Body of pancreas (tissue), 4 donors: ENCODE measurements at regions not wholly inside any gene's neighbourhood (a gene's known extent, or its start where the extent isn't known, plus 50 kb on each side); places are given as distances from the start of the nearest gene placed in this dataset.

Experiments used
- ATAC-seq: fragments of 150-250 bp; one replicate; pipeline ENCODE4 v1.9.1; 2016
- DNase-seq, 4 donors: peaks; one replicate each; pipeline ENCODE4 v3.0.0-alpha.2; 2019
- H3K27ac ChIP-seq, 4 donors: fragments of 200-600 bp; sonication (generic); 1 replicate in 3 of 4; 2 replicates in 1 of 4; pipeline versions ENCODE4 v1.5.1 to v1.6.1; 2016 to 2019; ENCODE audit warnings: mild to moderate bottlenecking in 1 of 4, mixed read lengths in 1 of 4, moderate library complexity in 1 of 4
- H3K27me3 ChIP-seq, 2 donors: fragments of 200-600 bp; sonication (generic); one replicate each; pipeline ENCODE4 v1.6.0; 2016; ENCODE audit warnings: mild to moderate bottlenecking in 1 of 2
- H3K36me3 ChIP-seq, 2 donors: fragments of 200-600 bp; sonication (generic); replicated peaks in 1 of 2; 2 replicates each; pipeline ENCODE4 v1.5.1; 2016; ENCODE audit warnings: low read depth in 2 of 2; ENCODE audit not compliant: insufficient read depth in 1 of 2
- H3K4me1 ChIP-seq: fragments of 200-600 bp; sonication (generic); one replicate; pipeline ENCODE4 v1.6.0; 2016
- H3K4me3 ChIP-seq, 2 donors: fragments of 200-600 bp; sonication (generic); 1 replicate in 1 of 2; 2 replicates in 1 of 2; pipeline ENCODE4 v1.5.1; 2016 to 2019
- H3K9me3 ChIP-seq, 3 donors: fragments of 200-600 bp; sonication (generic); 1 replicate in 2 of 3; 2 replicates in 1 of 3; pipeline ENCODE4 v1.5.1; 2016
- CTCF ChIP-seq, 7 experiments: fragments of 450-650 bp in 4 of 7; fragments of 200-600 bp in 3 of 7; sonication (generic) in 3 of 7; IDR thresholded peaks; one replicate each; pipeline ENCODE4 v1.5.1; 2016 to 2019; ENCODE audit warnings: antibody characterized with exemption in 7 of 7
- POLR2A ChIP-seq, 3 donors: fragments of 450-650 bp; IDR thresholded peaks; one replicate each; pipeline ENCODE4 v1.6.1; 2016; ENCODE audit warnings: antibody characterized with exemption in 3 of 3, mild to moderate bottlenecking in 2 of 3
- WGBS, 2 donors: methylation state at CpG; one replicate each; pipeline ENCODE4 v1.1.5; 2017; 5-methylcytosine and 5-hydroxymethylcytosine counted together
- intact Hi-C: fragments of 100-400 bp; cut with DNase I; formaldehyde crosslinking; loops from one replicate; pipeline ENCODE4 v1.15.1; 2023

GRCh38 chr15:70154718-70155347 is 57.1 kb upstream of the TLE3 start:
- no peaks in the 10 kb centered on the region for H3K36me3 ChIP-seq
- DNase-seq (peak in 1 of 4 donors; percentile 24), ATAC-seq (no peak)
- H3K27me3 ChIP-seq, result no peaks in the 10 kb centered on the region
- peaks cover 27% of the 10 kb centered on the region for H3K4me1 ChIP-seq
- TF ChIP-seq CTCF (IDR thresholded peaks at IDR 0.05), result no peak
- no peak for TF ChIP-seq POLR2A (IDR thresholded peaks at IDR 0.05)
- 78 to 80% methylated on average over 12 of the region's 12 CpGs for WGBS, 2 donors
- H3K4me3 ChIP-seq, result no peak overlapping the region
- intact Hi-C loops, result no loop called here
- no peaks in the 10 kb centered on the region for H3K9me3 ChIP-seq
- H3K27ac ChIP-seq, result no peak overlapping the region

- Histone ChIP-seq H3K9me3 (no peaks in the 10 kb centered on the region), H3K4me1 (peaks cover 22% of the 10 kb centered on the region), H3K27me3 (no peaks in the 10 kb centered on the region), H3K36me3 (no peaks in the 10 kb centered on the region), H3K4me3 (no peak overlapping the region), H3K27ac (no peak overlapping the region)
- no peak for ATAC-seq
- WGBS, 2 donors, result 74 to 79% methylated on average over 26 to 27 of the region's 27 CpGs
- intact Hi-C loops, result no loop called here
- TF ChIP-seq POLR2A (IDR thresholded peaks at IDR 0.05) (no peak), CTCF (IDR thresholded peaks at IDR 0.05) (no peak)
- DNase-seq, result peak in 2 of 4 donors; percentile 24 to 51
These were observed 56.4 kb upstream of the TLE3 start for GRCh38 chr15:70153921-70154717.

GRCh38 chr15:70152070-70152480 is 54.4 kb upstream of the TLE3 start:
- Histone ChIP-seq H3K9me3 (no peaks in the 10 kb centered on the region), H3K4me1 (peaks cover 22% of the 10 kb centered on the region), H3K27me3 (no peaks in the 10 kb centered on the region), H3K27ac (peak overlapping the region; percentile 49 to 75 (median 70)), H3K4me3 (no peak overlapping the region), H3K36me3 (no peaks in the 10 kb centered on the region)
- TF ChIP-seq CTCF (IDR thresholded peaks at IDR 0.05) (peak in 3 of 7 experiments; percentile 17 to 23 (median 23)), POLR2A (IDR thresholded peaks at IDR 0.05) (no peak)
- intact Hi-C loops, result no loop called here
- ATAC-seq (peak; percentile 94), DNase-seq (peak; percentile 78 to 91 (median 91))
- 0 to 4% methylated on average over 3 of the region's 3 CpGs for WGBS, 2 donors

- ATAC-seq, result no peak
- H3K9me3 ChIP-seq, result no peaks in the 10 kb centered on the region
- intact Hi-C loops, result no loop called here
- DNase-seq, result no peak
- peak overlapping the region; percentile 49 to 75 (median 70) for H3K27ac ChIP-seq
- no peak overlapping the region for H3K4me3 ChIP-seq
- no peaks in the 10 kb centered on the region for H3K27me3 ChIP-seq
- 54 to 66% methylated on average over 4 of the region's 4 CpGs for WGBS, 2 donors
- peaks cover 16% of the 10 kb centered on the region for H3K4me1 ChIP-seq
- no peak for TF ChIP-seq POLR2A (IDR thresholded peaks at IDR 0.05)
- TF ChIP-seq CTCF (IDR thresholded peaks at IDR 0.05), result no peak
- H3K36me3 ChIP-seq, result no peaks in the 10 kb centered on the region
These were observed 53.7 kb upstream of the TLE3 start for GRCh38 chr15:70151462-70151861.
